ENCODE measurements at regions not wholly inside any gene's neighbourhood (a gene's known extent, or its start where the extent isn't known, plus 50 kb on each side); places are given as distances from the start of the nearest gene placed in this dataset.

DNA sequence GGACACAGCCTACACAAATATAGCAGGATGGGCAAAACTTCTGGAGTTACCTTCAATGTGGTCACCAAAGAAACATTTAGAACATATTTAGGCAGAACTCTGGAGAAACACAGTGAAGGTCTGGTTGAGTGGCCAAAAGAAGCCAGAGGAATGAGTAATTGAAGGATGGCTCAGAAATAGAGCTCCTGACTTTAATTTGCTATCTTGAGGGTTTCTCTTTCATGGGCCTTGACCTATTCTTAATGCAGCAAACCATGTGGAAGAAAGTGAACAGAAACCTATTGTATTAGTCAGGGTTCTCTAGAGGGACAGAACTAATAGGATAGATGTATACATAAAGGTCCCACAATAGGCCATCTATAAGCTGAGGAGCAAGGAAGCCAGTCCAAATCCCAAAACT lies 650.5 kb downstream of the ACTL7B start:
- Histone ChIP-seq H3K9me3 (peaks cover 0 to 17% (median 0%) of the 10 kb centered on the region in 3 donors), H3K27me3 (no peaks in the 10 kb centered on the region), H3K36me3 (no peaks in the 10 kb centered on the region), H3K4me3 (no peak overlapping the region), H3K27ac (no peak overlapping the region), H3K4me1 (peaks cover 0 to 10% (median 4%) of the 10 kb centered on the region in 4 donors)
- TF ChIP-seq, protein P1, sequence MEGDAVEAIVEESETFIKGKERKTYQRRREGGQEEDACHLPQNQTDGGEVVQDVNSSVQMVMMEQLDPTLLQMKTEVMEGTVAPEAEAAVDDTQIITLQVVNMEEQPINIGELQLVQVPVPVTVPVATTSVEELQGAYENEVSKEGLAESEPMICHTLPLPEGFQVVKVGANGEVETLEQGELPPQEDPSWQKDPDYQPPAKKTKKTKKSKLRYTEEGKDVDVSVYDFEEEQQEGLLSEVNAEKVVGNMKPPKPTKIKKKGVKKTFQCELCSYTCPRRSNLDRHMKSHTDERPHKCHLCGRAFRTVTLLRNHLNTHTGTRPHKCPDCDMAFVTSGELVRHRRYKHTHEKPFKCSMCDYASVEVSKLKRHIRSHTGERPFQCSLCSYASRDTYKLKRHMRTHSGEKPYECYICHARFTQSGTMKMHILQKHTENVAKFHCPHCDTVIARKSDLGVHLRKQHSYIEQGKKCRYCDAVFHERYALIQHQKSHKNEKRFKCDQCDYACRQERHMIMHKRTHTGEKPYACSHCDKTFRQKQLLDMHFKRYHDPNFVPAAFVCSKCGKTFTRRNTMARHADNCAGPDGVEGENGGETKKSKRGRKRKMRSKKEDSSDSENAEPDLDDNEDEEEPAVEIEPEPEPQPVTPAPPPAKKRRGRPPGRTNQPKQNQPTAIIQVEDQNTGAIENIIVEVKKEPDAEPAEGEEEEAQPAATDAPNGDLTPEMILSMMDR (IDR thresholded peaks at IDR 0.05): no peak
- intact Hi-C loops (cut with DNase I; ENCODE audit: low total_unique reads): no loop called here
- no peak for DNase-seq

- no peak for DNase-seq
- intact Hi-C loops (cut with DNase I; ENCODE audit: low total_unique reads): no loop called here
- Histone ChIP-seq H3K4me3 (no peak overlapping the region), H3K36me3 (no peaks in the 10 kb centered on the region), H3K4me1 (no peaks in the 10 kb centered on the region), H3K27me3 (no peaks in the 10 kb centered on the region), H3K9me3 (peaks cover 0 to 15% (median 0%) of the 10 kb centered on the region in 3 donors), H3K27ac (no peak overlapping the region)
- TF ChIP-seq, protein P1 (IDR thresholded peaks at IDR 0.05): no peak
Observed at GRCh38 chr9:108197899-108198298, 657.9 kb downstream of the ACTL7B start.

DNA sequence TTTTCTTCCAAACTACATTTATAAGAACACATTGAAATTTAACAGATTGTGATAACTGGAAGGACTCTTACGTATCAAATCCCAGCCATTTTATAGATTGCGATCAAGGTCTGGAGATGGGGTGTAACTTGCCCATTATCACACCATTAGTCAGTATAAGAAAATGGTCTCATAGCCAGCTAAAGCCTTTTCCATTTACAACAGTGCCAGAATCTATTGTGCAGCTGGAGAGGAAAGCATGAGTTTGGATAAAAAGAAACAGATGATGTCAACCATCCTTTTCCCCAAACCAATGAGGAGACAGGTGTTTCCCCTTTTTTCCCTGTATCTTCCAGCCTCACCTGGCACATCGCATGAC lies 658.8 kb downstream of the ACTL7B start:
- TF ChIP-seq, protein P1 (IDR thresholded peaks at IDR 0.05): no peak
- intact Hi-C loops (cut with DNase I; ENCODE audit: low total_unique reads): no loop called here

DNA sequence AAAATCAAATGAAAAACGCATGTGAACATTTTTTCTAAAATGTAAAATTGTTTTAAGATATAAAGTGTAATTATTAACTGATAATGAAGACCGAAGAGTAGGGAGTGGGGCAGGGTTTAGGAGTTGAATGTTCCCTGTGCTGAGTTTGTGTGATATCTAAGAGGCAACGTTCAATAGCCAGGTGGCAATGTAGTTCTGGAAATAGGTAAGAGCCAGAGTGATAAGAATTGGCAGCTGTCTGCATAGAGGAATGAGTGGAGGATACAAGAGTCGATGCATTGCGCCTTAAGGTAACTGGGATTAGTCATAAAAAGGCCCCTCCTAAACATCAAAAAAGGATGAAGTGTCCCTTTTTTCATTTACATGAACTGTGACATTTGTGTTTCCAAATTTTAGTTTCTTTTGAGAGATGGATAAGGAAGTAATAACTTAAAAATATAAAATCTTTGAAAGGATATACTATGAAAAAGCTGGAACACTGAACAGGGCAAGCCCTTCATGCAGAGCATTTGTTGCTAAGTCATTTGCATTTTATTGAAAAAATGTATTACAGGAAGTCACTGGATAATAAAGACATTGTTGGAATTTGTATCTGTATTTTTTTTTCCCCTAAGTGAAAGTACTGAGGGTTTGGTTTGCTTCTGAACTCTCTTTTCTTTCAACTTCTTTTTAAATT lies 659.3 kb downstream of the ACTL7B start:
- no peak for DNase-seq
- H3K36me3 ChIP-seq: no peaks in the 10 kb centered on the region
- H3K4me3 ChIP-seq: no peak overlapping the region
- intact Hi-C loops (cut with DNase I; ENCODE audit: low total_unique reads): no loop called here
- no peaks in the 10 kb centered on the region for H3K4me1 ChIP-seq
- H3K9me3 ChIP-seq: peaks cover 0 to 14% (median 0%) of the 10 kb centered on the region in 3 donors
- TF ChIP-seq, protein P1 (IDR thresholded peaks at IDR 0.05): no peak
- H3K27me3 ChIP-seq: no peaks in the 10 kb centered on the region
- H3K27ac ChIP-seq: no peak overlapping the region

More for the DNA sequence above, 658.8 kb downstream of the ACTL7B start:
- Histone ChIP-seq H3K4me1 (no peaks in the 10 kb centered on the region), H3K36me3 (no peaks in the 10 kb centered on the region), H3K27me3 (no peaks in the 10 kb centered on the region), H3K4me3 (no peak overlapping the region), H3K9me3 (peaks cover 0 to 15% (median 0%) of the 10 kb centered on the region in 3 donors), H3K27ac (no peak overlapping the region)
- no peak for DNase-seq

- Histone ChIP-seq H3K4me3 (no peak overlapping the region), H3K9me3 (no peaks in the 10 kb centered on the region), H3K4me1 (no peaks in the 10 kb centered on the region), H3K36me3 (no peaks in the 10 kb centered on the region), H3K27ac (no peak overlapping the region), H3K27me3 (no peaks in the 10 kb centered on the region)
- TF ChIP-seq, protein P1 (IDR thresholded peaks at IDR 0.05): no peak
- no peak for DNase-seq
- intact Hi-C loops (cut with DNase I; ENCODE audit: low total_unique reads): no loop called here
Observed at GRCh38 chr9:108194154-108194553, 661.6 kb downstream of the ACTL7B start.
